ENCODE measurements at regions not wholly inside any gene's neighbourhood (a gene's known extent, or its start where the extent isn't known, plus 50 kb on each side); places are given as distances from the start of the nearest gene placed in this dataset.

DNA sequence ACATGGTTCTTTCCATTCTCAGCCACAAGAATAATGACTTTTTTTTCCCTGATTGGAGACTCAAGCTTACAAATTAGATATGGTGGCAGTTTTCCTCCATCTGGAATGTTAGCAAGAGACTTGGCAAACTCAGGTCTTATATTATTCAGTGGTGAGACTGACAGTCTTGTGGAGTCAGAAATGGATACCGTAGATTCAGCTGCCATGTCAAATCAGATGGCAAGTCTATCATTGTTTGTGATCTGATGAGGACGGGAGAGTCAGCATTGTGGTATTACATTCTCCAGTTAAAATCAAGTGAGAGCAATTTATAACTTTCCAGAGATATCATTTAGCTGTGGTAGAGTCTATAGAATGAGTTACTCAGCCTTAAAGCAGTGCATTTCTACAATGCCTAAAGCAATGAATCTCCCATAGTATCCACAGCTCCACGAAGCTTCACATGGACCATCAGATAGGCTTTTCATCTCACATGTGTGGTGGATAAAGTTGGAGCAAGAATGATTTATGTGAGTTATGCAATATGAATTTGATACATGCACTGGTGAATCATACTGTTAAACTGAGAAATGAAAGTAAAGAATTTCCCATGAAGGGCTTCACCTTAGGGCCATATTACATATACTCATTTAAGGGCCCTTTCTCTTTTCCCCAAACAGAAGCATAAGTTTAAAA, 430.6 kb downstream of the ZNF608 start:
- DNase-seq (ENCODE audit: low read depth): peak; percentile 16

GRCh38 chr5:124310453-124310852, 436.0 kb downstream of the ZNF608 start:
- DNase-seq (ENCODE audit: low read depth): no peak

GRCh38 chr5:124309241-124309980, 437.0 kb downstream of the ZNF608 start:
- DNase-seq (ENCODE audit: low read depth): no peak

GRCh38 chr5:124303366-124303765, 443.1 kb downstream of the ZNF608 start:
- no peak for DNase-seq (ENCODE audit: low read depth)

GRCh38 chr5:124302533-124302932, 443.9 kb downstream of the ZNF608 start:
- DNase-seq (ENCODE audit: low read depth): peak; percentile 29

- DNase-seq (ENCODE audit: low read depth): peak; percentile 32
Measured at GRCh38 chr5:124301850-124302249, 444.6 kb downstream of the ZNF608 start.

DNA sequence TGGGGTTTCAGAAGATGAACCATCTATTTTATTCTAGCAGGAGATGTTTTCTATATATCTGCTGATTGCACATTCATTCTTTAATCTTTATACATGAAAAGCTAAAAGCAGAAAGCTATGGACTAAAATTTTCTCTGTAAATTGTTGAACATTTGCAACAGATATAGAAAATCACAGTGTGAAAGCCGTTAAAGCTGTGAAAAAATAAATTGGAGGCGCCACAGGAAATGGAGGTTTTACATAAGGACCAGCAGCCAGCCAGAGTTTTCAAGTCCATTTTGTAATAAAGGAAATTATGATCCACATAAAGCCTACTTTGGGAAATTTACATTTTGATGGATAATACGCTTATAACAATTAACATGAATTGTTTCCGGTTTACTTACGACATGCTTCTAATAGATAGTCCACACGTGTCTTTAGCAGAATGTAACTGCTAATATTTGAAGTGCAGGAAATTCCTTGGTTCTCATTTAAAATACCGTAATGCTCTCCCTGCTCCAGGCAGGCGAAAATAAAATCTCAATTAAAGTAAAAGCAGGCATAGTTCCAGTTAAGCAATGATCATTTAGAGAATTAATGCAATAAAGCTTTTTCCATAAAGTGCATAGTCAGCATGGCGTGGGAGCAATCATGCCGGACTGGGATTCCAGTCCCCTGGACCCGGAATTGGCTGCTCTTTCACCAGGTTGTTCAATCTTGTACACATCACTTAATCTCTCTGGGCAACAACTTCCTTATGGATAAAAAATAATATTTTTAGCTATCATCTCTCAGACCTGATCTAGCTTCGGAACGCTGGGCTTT, 445.4 kb downstream of the ZNF608 start:
- DNase-seq (ENCODE audit: low read depth): no peak

GRCh38 chr5:124297826-124298225, 448.6 kb downstream of the ZNF608 start:
- DNase-seq (ENCODE audit: low read depth): no peak

DNA sequence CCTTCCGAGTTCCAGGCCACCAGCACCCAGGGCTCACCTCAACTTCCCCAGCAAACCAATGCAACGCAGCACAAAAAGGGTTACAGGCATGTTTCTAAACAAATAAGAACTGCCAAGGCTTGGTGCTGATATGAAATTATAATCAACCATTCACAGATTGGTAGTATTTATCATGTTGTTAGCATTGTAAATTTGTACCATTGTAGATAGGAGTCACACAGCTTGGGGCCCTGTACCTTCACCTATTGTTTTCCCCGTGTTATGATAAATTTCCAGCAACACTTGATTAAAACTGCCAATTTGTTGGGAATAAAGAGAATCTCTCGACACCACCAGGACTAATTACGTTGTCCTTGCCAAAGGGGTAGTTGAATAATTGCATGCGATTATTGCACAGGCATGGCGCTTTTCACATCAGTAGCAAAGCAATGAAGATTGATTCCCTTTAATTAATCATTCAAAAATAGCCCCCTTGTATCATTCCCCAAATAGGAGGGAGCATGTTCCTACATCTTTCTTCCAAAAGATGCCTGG, 454.1 kb downstream of the ZNF608 start:
- DNase-seq (ENCODE audit: low read depth): no peak

GRCh38 chr5:124289641-124290311, 456.7 kb downstream of the ZNF608 start:
- no peak for DNase-seq (ENCODE audit: low read depth)

- no peak for DNase-seq (ENCODE audit: low read depth)
Measured at GRCh38 chr5:124289130-124289529, 457.3 kb downstream of the ZNF608 start.

DNA sequence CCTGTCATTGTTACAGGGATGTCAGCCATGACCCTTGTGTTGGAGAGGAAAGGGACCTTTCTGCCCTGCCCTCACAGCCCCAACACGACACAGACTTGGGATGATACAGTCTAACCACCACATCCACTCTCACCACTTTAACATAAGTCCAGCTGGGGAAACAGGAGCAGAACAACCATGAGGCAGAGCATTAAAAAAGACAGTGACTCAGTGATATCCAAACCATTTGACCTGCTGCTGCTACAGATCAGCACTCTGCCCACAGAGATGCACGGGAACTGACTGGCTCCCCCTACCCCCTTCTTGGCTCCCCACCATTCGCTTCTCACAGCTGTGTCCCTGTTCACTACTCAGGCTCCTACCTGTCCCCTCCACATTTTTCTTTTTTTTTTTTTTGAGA, 458.6 kb downstream of the ZNF608 start:
- no peak for DNase-seq (ENCODE audit: low read depth)

- DNase-seq (ENCODE audit: low read depth): no peak
Measured at GRCh38 chr5:124285733-124286132, 460.7 kb downstream of the ZNF608 start.

DNA sequence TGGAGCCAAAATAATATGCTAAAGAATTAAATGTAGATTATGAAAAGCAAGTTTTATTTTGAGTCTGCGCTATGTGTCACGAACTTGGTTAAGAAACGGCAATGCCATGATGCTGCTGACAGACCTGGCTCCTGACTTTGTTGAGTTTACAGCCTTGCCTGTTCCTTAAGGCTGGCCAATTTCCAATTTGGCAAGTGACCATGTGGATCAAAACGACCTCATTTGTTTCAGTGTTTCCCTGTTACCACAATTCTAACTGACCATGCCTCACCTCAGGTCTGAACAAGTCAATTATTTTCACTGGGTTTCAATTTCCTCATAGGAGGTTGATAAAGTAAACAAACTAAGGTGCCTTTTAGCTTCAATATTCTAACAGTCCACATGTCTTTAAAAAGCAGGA, 461.4 kb downstream of the ZNF608 start:
- no peak for DNase-seq (ENCODE audit: low read depth)

GRCh38 chr5:124283031-124283430, 463.4 kb downstream of the ZNF608 start:
- DNase-seq (ENCODE audit: low read depth): no peak

DNA sequence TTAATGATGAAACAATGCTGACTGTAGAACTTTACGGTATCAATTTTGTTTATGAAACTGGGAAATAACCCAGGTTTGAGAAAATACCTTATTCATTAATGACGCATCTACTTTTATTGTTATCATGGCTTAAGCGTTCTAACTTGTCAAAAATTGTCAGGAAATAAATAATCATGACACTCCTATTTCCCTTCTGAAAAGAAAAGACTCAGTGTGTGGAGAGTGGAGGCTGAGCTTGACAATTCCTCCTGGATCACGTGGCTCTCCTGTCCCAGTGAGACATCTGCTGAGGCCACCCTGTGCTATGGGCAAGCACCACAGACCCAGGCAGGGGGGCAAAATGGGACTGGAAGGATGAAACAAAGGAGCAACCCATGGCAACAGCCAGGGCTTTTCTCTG, 466.4 kb downstream of the ZNF608 start:
- DNase-seq (ENCODE audit: low read depth): no peak

DNA sequence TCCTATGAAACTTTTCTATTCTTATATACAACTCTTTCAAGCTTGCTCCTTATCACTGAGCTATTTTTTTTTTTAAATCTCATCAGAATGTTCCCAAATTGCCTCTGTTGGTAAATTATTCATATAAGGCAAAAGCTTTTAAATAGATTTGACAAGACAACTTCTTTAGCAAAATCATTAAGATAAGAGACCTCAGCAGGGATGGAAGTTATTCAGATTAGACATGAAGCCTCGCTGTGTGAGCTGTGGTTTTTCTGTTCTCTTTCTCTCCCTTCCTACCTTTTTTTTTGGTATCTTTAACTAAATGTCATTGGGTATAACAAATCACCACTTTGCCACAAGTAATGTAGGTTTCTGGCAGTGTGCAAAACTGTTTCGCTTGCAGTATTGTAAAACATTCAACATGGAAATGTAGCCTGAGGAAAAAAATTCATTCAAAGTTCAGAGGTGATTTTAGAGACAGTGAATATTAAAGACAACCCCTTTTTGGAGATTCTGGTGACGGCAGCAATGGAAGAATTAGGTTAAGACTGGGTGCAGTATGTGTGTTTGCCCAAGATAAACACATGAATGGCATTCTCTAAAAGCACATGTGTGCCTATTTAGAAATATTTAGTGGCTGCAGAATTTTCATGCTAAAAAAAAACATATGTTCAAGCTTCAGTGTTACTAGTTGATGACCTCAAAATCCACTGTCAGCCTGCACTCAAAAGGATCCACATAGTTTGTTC, 467.1 kb downstream of the ZNF608 start:
- no peak for DNase-seq (ENCODE audit: low read depth)

GRCh38 chr5:124278636-124279035, 467.8 kb downstream of the ZNF608 start:
- DNase-seq (ENCODE audit: low read depth): no peak

DNA sequence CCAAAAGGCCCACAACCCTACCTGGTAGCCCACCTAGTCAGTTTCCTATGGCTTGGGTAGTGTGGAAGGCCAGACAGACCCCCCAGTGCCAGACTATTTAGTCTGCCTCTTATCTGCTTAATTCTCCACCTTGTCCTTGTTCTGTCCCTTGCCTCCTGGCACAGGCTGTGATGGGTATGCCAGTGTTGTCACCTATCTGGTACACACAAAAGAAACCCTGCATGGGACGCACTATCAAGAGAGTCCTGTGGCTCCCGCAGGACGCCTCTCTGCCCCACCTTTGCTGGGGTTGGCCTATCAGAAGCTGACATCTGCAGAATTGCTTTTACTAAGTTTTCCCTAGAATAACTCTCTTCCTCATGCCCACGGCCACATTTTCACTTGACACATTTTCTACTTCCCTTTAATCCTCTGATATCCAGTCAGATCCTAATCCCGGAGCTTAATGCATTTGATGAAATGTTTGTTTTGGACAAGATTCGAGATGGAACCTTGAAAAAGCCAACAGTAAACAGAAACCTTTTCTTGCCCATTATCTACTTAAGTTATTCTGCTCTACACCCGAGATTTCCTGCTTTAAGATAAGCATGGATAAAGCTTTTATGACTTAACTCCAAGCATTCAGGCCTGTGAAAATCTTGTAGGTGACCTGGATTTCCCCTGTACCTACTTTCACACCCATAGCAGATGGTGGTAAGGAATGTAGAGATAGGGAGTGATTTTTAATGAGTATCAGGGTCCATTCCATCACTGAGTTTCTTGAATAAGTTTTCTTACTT, 468.5 kb downstream of the ZNF608 start:
- no peak for DNase-seq (ENCODE audit: low read depth)

GRCh38 chr5:124276166-124276565, 470.3 kb downstream of the ZNF608 start:
- DNase-seq (ENCODE audit: low read depth): no peak

GRCh38 chr5:124274949-124275348, 471.5 kb downstream of the ZNF608 start:
- no peak for DNase-seq (ENCODE audit: low read depth)

Data from fibroblast of the conjunctiva (primary cell).